Stimulated activated CD4-positive, alpha-beta T cell treated with anti-CD3 and anti-CD28 coated beads, Interleukin-4, amount 100 ng/mL, for 24 hours (primary cell): ENCODE measurements at regions not wholly inside any gene's neighbourhood (a gene's known extent, or its start where the extent isn't known, plus 50 kb on each side); places are given as distances from the start of the nearest gene placed in this dataset.

Experiments
- DNase-seq: peaks from one replicate; pipeline ENCODE4 v3.0.0-alpha.2; 2020

- no peak for DNase-seq
These were observed 65.7 kb upstream of the SYT6 start for GRCh38 chr1:114219172-114219868.

GRCh38 chr1:114218361-114219171 is 64.9 kb upstream of the SYT6 start:
- no peak for DNase-seq

- DNase-seq = no peak
These were observed 62.9 kb upstream of the SYT6 start for GRCh38 chr1:114216431-114217173.

GRCh38 chr1:114215436-114215835 is 61.8 kb upstream of the SYT6 start:
- DNase-seq = no peak

GRCh38 chr1:114214016-114214415 is 60.3 kb upstream of the SYT6 start:
- no peak for DNase-seq

GRCh38 chr1:114209971-114210370 is 56.3 kb upstream of the SYT6 start:
- no peak for DNase-seq

- DNase-seq = no peak
These were observed 55.0 kb upstream of the SYT6 start for GRCh38 chr1:114208714-114209113.

- DNase-seq = no peak
These were observed 54.4 kb upstream of the SYT6 start for GRCh38 chr1:114208106-114208505.

- DNase-seq = no peak
These were observed 54.0 kb upstream of the SYT6 start for GRCh38 chr1:114207635-114208034.

- no peak for DNase-seq
These were observed 52.7 kb upstream of the SYT6 start for GRCh38 chr1:114206392-114206791.

- DNase-seq = no peak
These were observed 50.0 kb upstream of the SYT6 start for GRCh38 chr1:114203595-114204128.
